H1 (cell line): ENCODE measurements at regions not wholly inside any gene's neighbourhood (a gene's known extent, or its start where the extent isn't known, plus 50 kb on each side); places are given as distances from the start of the nearest gene placed in this dataset.

Experiments used
- CTCF ChIA-PET: fragments of 300-600 bp; sonication (Branson Sonifier 250); formaldehyde crosslinking; loops from one replicate; lab custom pipeline; 2021; ENCODE audit not compliant: partially characterized antibody; lab: Charles Lee
- POLR2A ChIA-PET: fragments of 300-600 bp; sonication (Branson Sonifier 250); formaldehyde crosslinking; loops from one replicate; lab custom pipeline; 2021; ENCODE audit warnings: inconsistent platforms; ENCODE audit not compliant: partially characterized antibody; lab: Charles Lee
- DNase-seq, 2 experiments: peaks; one replicate each; pipeline versions ENCODE4 v3.0.0 to v3.0.0-alpha.2; 2010 to 2022; ENCODE audit warnings: low spot score in 2 of 2, low read depth in 1 of 2, mixed read lengths in 1 of 2
- FAIRE-seq: peaks from 2 replicates; lab custom pipeline; 2011; peaks lifted over from hg19 to GRCh38; lab: Jason Lieb, UNC
- H2AFZ ChIP-seq: 2 replicates; pipeline ENCODE4 v1.8.1; 2012; ENCODE audit warnings: low read length, inconsistent platforms
- H2AK5ac ChIP-seq: 2 replicates; pipeline ENCODE4 v1.6.1; 2013; ENCODE audit warnings: low read depth, low read length
- H2BK120ac ChIP-seq: replicated peaks from 2 replicates; pipeline ENCODE3; 2013; ENCODE audit warnings: low read depth, low read length, inconsistent platforms
- H2BK12ac ChIP-seq: 2 replicates; pipeline ENCODE4 v1.6.1; 2013; ENCODE audit warnings: low read depth, low read length
- H2BK15ac ChIP-seq: 2 replicates; pipeline ENCODE4 v1.6.1; 2013; ENCODE audit warnings: low read length
- H2BK20ac ChIP-seq: 2 replicates; pipeline ENCODE4 v1.6.1; 2013; ENCODE audit warnings: low read length
- H2BK5ac ChIP-seq: 2 replicates; pipeline ENCODE4 v1.6.1; 2013; ENCODE audit warnings: low read depth, low read length
- H3K14ac ChIP-seq: 2 replicates; pipeline ENCODE4 v1.6.1; 2013; ENCODE audit warnings: inconsistent platforms; ENCODE audit not compliant: insufficient read length
- H3K18ac ChIP-seq: 2 replicates; pipeline ENCODE4 v1.6.1; 2013; ENCODE audit warnings: low read length; ENCODE audit errors: extremely low read depth
- H3K23ac ChIP-seq: 2 replicates; pipeline ENCODE4 v1.6.1; 2013; ENCODE audit warnings: inconsistent platforms; ENCODE audit not compliant: insufficient read length
- H3K23me2 ChIP-seq: 2 replicates; pipeline ENCODE4 v1.6.1; 2013; ENCODE audit warnings: low read depth, low read length
- H3K27ac ChIP-seq: 2 replicates; pipeline ENCODE4 v1.6.1; 2011; ENCODE audit warnings: low read depth, low read length, inconsistent platforms
- H3K27me3 ChIP-seq, 4 experiments: replicated peaks in 1 of 4; 1 replicate in 1 of 4; 2 replicates in 3 of 4; pipeline versions ENCODE4 v1.6.1 to v1.8.1; 2011 to 2013; ENCODE audit warnings: low read length in 3 of 4, mild to moderate bottlenecking in 3 of 4, inconsistent platforms in 2 of 4, mixed read lengths in 2 of 4, moderate library complexity in 1 of 4; ENCODE audit not compliant: control insufficient read depth in 3 of 4, insufficient read depth in 3 of 4; ENCODE audit errors: extremely low read depth in 1 of 4
- H3K36me3 ChIP-seq, 4 experiments: 2 replicates each; pipeline versions ENCODE4 v1.6.1 to v1.8.1; 2011 to 2013; ENCODE audit warnings: mild to moderate bottlenecking in 4 of 4, low read length in 3 of 4, moderate library complexity in 2 of 4, control low read depth in 1 of 4, inconsistent platforms in 1 of 4; ENCODE audit not compliant: insufficient read depth in 4 of 4, control insufficient read depth in 2 of 4
- H3K4ac ChIP-seq: replicated peaks from 2 replicates; pipeline ENCODE3; 2013; ENCODE audit warnings: low read length, low read depth, mixed read lengths, inconsistent platforms; ENCODE audit not compliant: insufficient read length
- H3K4me1 ChIP-seq, 4 experiments: replicated peaks in 1 of 4; 1 replicate in 1 of 4; 2 replicates in 3 of 4; pipeline versions ENCODE4 v1.6.1 to v1.8.1; 2011 to 2013; ENCODE audit warnings: low read length in 3 of 4, inconsistent platforms in 2 of 4, mixed read lengths in 1 of 4; ENCODE audit not compliant: insufficient read depth in 4 of 4, control insufficient read depth in 3 of 4
- H3K4me2 ChIP-seq, 2 experiments: 2 replicates each; pipeline versions ENCODE4 v1.6.1 to v1.8.1; 2011 to 2013; ENCODE audit warnings: low read depth in 2 of 2, low read length in 2 of 2, control low read depth in 1 of 2, inconsistent platforms in 1 of 2, mild to moderate bottlenecking in 1 of 2; ENCODE audit not compliant: insufficient read depth in 1 of 2
- H3K4me3 ChIP-seq, 4 experiments: fragments of 200-600, 300-600 bp in 1 of 4; sonication (generic), shearing (Covaris generic), sonication (Bioruptor Twin) in 1 of 4; 2 replicates each; pipeline versions ENCODE4 v1.5.1 to v1.8.1; 2011 to 2016; ENCODE audit warnings: low read length in 4 of 4, low read depth in 3 of 4, control low read depth in 2 of 4, inconsistent platforms in 2 of 4, mild to moderate bottlenecking in 2 of 4, mixed read lengths in 1 of 4, moderate library complexity in 1 of 4; ENCODE audit not compliant: insufficient read depth in 2 of 4; ENCODE audit errors: extremely low read depth in 1 of 4
- H3K56ac ChIP-seq: replicated peaks from 2 replicates; pipeline ENCODE3; 2013; ENCODE audit warnings: low read depth, mild to moderate bottlenecking, mixed read lengths, low read length, inconsistent platforms; ENCODE audit not compliant: insufficient read length
- H3K79me1 ChIP-seq: 2 replicates; pipeline ENCODE4 v1.6.1; 2013; ENCODE audit warnings: low read depth, low read length, control low read depth
- H3K79me2 ChIP-seq, 2 experiments: 2 replicates each; pipeline versions ENCODE4 v1.6.1 to v1.8.1; 2012 to 2013; ENCODE audit warnings: low read length in 2 of 2, mild to moderate bottlenecking in 2 of 2, inconsistent platforms in 1 of 2; ENCODE audit not compliant: insufficient read depth in 2 of 2, control insufficient read depth in 1 of 2
- H3K9ac ChIP-seq, 4 experiments: replicated peaks in 1 of 4; 1 replicate in 1 of 4; 2 replicates in 3 of 4; pipeline versions ENCODE4 v1.6.1 to v1.8.1; 2011 to 2013; ENCODE audit warnings: low read depth in 3 of 4, low read length in 3 of 4, control low read depth in 2 of 4, mild to moderate bottlenecking in 2 of 4, moderate library complexity in 2 of 4, inconsistent platforms in 1 of 4; ENCODE audit errors: extremely low read depth in 1 of 4
- H3K9me3 ChIP-seq, 2 experiments: 2 replicates each; pipeline versions ENCODE4 v1.6.1 to v1.8.1; 2012 to 2013; ENCODE audit warnings: mild to moderate bottlenecking in 2 of 2, moderate library complexity in 2 of 2, control low read depth in 1 of 2, inconsistent platforms in 1 of 2, low read depth in 1 of 2, low read length in 1 of 2, mixed read lengths in 1 of 2; ENCODE audit not compliant: insufficient read depth in 2 of 2
- H4K20me1 ChIP-seq, 2 experiments: replicated peaks in 1 of 2; 2 replicates each; pipeline versions ENCODE3 to v1.8.1; 2011 to 2013; ENCODE audit warnings: inconsistent platforms in 2 of 2, low read length in 2 of 2, mild to moderate bottlenecking in 1 of 2; ENCODE audit not compliant: insufficient read depth in 2 of 2, control insufficient read depth in 1 of 2
- H4K5ac ChIP-seq: 2 replicates; pipeline ENCODE4 v1.6.1; 2013; ENCODE audit warnings: low read length, low read depth, mixed read lengths, inconsistent platforms; ENCODE audit not compliant: insufficient read length
- H4K8ac ChIP-seq: 2 replicates; pipeline ENCODE4 v1.8.0; 2013; ENCODE audit warnings: mild to moderate bottlenecking, moderate library complexity, low read length, inconsistent platforms; ENCODE audit not compliant: insufficient read depth; ENCODE audit errors: extremely low read depth
- H4K91ac ChIP-seq: replicated peaks from 2 replicates; pipeline ENCODE3; 2013; ENCODE audit warnings: low read length, mixed read lengths, inconsistent platforms; ENCODE audit not compliant: insufficient read length
- CREB1 ChIP-seq: IDR thresholded peaks from 2 replicates; pipeline ENCODE4 v1.6.1; 2012; ENCODE audit warnings: inconsistent platforms
- EZH2 ChIP-seq: fragments of 200-600 bp; sonication (generic); IDR thresholded peaks from 2 replicates; pipeline ENCODE4 v1.7.1; 2012; ENCODE audit warnings: low read depth, mild to moderate bottlenecking, moderate library complexity, low read length, inconsistent platforms; ENCODE audit not compliant: severe bottlenecking
- SAP30 ChIP-seq: fragments of 300-600 bp; sonication (generic); IDR thresholded peaks from 2 replicates; pipeline ENCODE4 v1.7.1; 2012; ENCODE audit warnings: low read length, moderate library complexity, mild to moderate bottlenecking, inconsistent platforms; ENCODE audit not compliant: insufficient read depth, insufficient replicate concordance
- WGBS, 2 experiments: shearing (Covaris generic) in 1 of 2; methylation state at CpG; one replicate each; pipeline versions ENCODE4 v1.1.6 to v1.1.7; 2013 to 2015; ENCODE audit warnings: low lambda C conversion rate in 2 of 2, mixed read lengths in 2 of 2, inconsistent platforms in 1 of 2, low coverage in 1 of 2, missing lambda C conversion rate in 1 of 2; ENCODE audit not compliant: insufficient replicate concordance in 2 of 2, insufficient coverage in 1 of 2, insufficient read length in 1 of 2; ENCODE audit errors: extremely low coverage in 1 of 2, missing lambda C conversion rate in 1 of 2; 5-methylcytosine and 5-hydroxymethylcytosine counted together
- TF ChIP-seq, protein P1 (sequence below): IDR thresholded peaks from 2 replicates; pipeline ENCODE4 v1.6.1; 2012; ENCODE audit warnings: inconsistent platforms
- TF ChIP-seq, protein P2 (sequence below), 3 experiments: IDR thresholded peaks; 1 replicate in 2 of 3; 2 replicates in 1 of 3; pipeline versions ENCODE4 v1.5.1 to v1.6.1; 2011; ENCODE audit warnings: low read length in 3 of 3, mild to moderate bottlenecking in 3 of 3, inconsistent platforms in 2 of 3, low read depth in 1 of 3, moderate library complexity in 1 of 3; ENCODE audit not compliant: insufficient read depth in 1 of 3; ENCODE audit errors: control extremely low read depth in 1 of 3

DNA sequence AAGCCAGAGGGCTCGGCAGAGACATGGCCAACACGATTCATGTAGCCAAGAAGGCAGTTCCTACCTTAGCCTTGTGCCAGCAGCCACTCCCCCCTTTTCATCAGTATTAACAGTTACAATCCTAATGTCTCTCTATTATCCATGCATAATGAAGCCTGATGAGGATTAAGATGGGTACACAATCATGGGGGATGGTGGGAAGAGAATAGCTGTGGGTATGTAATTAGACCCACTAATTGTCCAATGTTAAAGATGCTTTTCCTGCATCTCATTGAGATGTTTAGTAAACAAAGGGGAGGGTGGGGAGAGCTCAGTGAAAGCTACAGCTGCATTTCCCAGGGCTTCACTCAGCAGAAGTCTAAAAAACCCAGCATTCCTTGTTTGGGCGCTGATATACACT, 70.4 kb upstream of the CMKLR1 start:
- no peak overlapping the region for H3K14ac ChIP-seq
- H4K20me1 ChIP-seq, result no peaks in the 10 kb centered on the region
- H3K27ac ChIP-seq, result no peak overlapping the region
- no peaks in the 10 kb centered on the region for H3K27me3 ChIP-seq
- H2BK5ac ChIP-seq, result no peak overlapping the region
- no peaks in the 10 kb centered on the region for H3K79me1 ChIP-seq
- H3K4me3 ChIP-seq, result no peak overlapping the region
- H3K9me3 ChIP-seq, result 0 out of 4 replicates have a peak, but pooled peaks cover 0 to 4% of the 10 kb centered on the region in 2 experiments
- no peak for DNase-seq
- H3K9ac ChIP-seq, result no peak overlapping the region
- H3K36me3 ChIP-seq, result no peaks in the 10 kb centered on the region
- H2BK12ac ChIP-seq, result no peak overlapping the region
- no peak overlapping the region for H3K23ac ChIP-seq
- no peak overlapping the region for H2AFZ ChIP-seq
- 89% methylated on average over 3 of the region's 3 CpGs; no CpG with 5 or more reads in 1 of the 2 experiments for WGBS, 2 experiments
- ChIA-PET POLR2A (no interaction called here), CTCF (interaction anchor here (0.8 to 1.8 kb wide), 4 partner anchors 10 to 172 kb away, joined by 3 to 8 read pairs (median 4); no protein-coding TSS in a partner anchor)
- no peak overlapping the region for H3K4ac ChIP-seq
- H2BK120ac ChIP-seq, result no peak overlapping the region
- FAIRE-seq, result no peak
- H4K5ac ChIP-seq, result no peak overlapping the region
- H3K4me1 ChIP-seq, result peaks cover 0 to 15% (median 10%) of the 10 kb centered on the region in 4 experiments; a peak in 4 of 7 replicates
- no peak overlapping the region for H4K8ac ChIP-seq
- H4K91ac ChIP-seq, result peak overlapping the region; percentile 53
- no peak for TF ChIP-seq EZH2
- no peak for TF ChIP-seq SAP30
- no peak for TF ChIP-seq CREB1
- TF ChIP-seq, protein P1, sequence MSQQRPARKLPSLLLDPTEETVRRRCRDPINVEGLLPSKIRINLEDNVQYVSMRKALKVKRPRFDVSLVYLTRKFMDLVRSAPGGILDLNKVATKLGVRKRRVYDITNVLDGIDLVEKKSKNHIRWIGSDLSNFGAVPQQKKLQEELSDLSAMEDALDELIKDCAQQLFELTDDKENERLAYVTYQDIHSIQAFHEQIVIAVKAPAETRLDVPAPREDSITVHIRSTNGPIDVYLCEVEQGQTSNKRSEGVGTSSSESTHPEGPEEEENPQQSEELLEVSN, result no peak
- TF ChIP-seq, protein P2, sequence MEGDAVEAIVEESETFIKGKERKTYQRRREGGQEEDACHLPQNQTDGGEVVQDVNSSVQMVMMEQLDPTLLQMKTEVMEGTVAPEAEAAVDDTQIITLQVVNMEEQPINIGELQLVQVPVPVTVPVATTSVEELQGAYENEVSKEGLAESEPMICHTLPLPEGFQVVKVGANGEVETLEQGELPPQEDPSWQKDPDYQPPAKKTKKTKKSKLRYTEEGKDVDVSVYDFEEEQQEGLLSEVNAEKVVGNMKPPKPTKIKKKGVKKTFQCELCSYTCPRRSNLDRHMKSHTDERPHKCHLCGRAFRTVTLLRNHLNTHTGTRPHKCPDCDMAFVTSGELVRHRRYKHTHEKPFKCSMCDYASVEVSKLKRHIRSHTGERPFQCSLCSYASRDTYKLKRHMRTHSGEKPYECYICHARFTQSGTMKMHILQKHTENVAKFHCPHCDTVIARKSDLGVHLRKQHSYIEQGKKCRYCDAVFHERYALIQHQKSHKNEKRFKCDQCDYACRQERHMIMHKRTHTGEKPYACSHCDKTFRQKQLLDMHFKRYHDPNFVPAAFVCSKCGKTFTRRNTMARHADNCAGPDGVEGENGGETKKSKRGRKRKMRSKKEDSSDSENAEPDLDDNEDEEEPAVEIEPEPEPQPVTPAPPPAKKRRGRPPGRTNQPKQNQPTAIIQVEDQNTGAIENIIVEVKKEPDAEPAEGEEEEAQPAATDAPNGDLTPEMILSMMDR (IDR thresholded peaks at IDR 0.05; ENCODE audit: control extremely low read depth in 1 of 3, insufficient read depth in 1 of 3, low read depth in 1 of 3, low read length in 3 of 3), result no peak
- no peak overlapping the region for H3K4me2 ChIP-seq
- no peaks in the 10 kb centered on the region for H3K23me2 ChIP-seq
- no peak overlapping the region for H2AK5ac ChIP-seq
- H3K56ac ChIP-seq, result no peak overlapping the region
- H2BK20ac ChIP-seq, result no peak overlapping the region
- no peak overlapping the region for H2BK15ac ChIP-seq
- H3K18ac ChIP-seq, result no peak overlapping the region
- H3K79me2 ChIP-seq, result no peaks in the 10 kb centered on the region
